ENCODE measurements at regions not wholly inside any gene's neighbourhood (a gene's known extent, or its start where the extent isn't known, plus 50 kb on each side); places are given as distances from the start of the nearest gene placed in this dataset.

GRCh38 chr16:54418903-54419302, 132.3 kb upstream of the IRX3 start:
- DNase-seq (ENCODE audit: low spot score) = no peak

- DNase-seq (ENCODE audit: low spot score) = no peak
These were observed 130.8 kb upstream of the IRX3 start for GRCh38 chr16:54417384-54417783.

DNA sequence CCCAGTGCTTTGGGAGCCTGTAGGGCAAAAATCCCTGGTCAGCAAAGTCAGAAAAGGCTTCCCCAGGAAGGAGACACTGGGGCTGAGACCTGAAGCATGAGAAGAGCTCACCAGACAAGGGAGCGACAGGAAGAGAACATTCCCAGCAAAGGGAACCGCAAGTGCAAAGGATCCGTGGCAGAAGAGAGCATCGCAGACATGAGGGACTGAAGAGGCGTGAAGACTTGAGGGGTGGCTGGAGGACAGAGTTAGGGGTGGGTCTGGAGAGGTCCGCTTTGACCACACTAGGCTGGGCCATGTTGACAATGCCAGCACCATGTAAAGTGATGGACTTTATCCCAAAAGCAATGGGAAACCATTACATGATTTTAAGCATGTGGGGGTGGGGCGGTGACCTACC, 128.1 kb upstream of the IRX3 start:
- DNase-seq (ENCODE audit: low spot score) = no peak

DNA sequence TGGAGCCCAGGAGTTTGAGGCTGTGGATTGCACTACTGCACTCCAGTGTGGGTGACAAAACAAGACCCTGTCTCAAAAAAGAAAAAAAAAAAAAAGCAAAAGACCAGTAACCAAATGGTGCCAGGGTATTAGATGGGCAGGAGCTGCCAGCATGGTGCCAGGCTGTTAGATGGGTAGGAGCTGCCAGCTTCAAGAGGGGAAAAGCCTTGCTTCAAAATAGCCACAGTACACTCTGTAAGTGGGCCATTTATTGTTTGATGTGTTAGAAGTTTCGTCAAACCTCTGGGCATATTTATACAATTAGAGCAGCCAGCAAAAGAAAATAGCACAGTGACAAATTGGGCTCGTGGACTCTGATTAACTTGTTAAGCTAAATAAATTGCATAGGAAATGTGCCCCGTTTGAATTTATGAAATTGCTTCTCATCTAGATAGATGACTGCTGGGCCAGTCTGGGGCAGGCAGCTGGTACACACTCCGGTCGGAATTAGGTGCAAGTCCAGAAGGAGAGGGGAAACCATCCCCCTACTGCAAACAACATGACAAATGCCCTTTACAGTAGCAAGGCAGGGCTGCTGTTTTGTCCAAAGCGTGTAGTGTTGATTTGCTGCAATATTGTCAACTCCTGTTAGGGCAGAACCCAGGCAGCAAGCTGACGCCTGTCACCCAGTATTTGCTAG, 126.3 kb upstream of the IRX3 start:
- no peak for DNase-seq (ENCODE audit: low spot score)

GRCh38 chr16:54412037-54412436, 125.5 kb upstream of the IRX3 start:
- DNase-seq (ENCODE audit: low spot score) = no peak

GRCh38 chr16:54411544-54411943, 125.0 kb upstream of the IRX3 start:
- DNase-seq (ENCODE audit: low spot score) = no peak

DNA sequence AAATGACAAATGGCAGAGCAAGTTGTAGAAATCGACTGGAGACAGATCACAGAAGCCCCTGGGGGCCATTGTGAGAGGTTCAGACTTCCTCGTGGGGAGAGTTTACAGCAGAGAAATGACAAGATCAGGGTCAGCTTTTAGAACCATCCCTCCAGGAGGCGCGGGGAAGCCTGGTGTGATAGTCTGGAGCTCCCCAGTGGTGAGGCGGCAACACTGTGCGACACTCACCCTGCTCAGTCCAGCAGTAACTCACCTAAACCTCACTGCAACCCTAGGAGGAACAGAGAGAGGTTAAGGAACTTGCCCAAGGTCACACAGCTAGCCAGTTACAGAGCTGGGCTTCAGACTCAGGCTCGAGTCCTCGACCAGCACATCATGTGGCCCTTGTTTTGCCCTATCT, 123.4 kb upstream of the IRX3 start:
- no peak for DNase-seq (ENCODE audit: low spot score)

- no peak for DNase-seq (ENCODE audit: low spot score)
These were observed 121.0 kb upstream of the IRX3 start for GRCh38 chr16:54407596-54407995.

- no peak for DNase-seq (ENCODE audit: low spot score)
These were observed 118.9 kb upstream of the IRX3 start for GRCh38 chr16:54405478-54405877.

GRCh38 chr16:54403580-54403979, 117.0 kb upstream of the IRX3 start:
- no peak for DNase-seq (ENCODE audit: low spot score)

DNA sequence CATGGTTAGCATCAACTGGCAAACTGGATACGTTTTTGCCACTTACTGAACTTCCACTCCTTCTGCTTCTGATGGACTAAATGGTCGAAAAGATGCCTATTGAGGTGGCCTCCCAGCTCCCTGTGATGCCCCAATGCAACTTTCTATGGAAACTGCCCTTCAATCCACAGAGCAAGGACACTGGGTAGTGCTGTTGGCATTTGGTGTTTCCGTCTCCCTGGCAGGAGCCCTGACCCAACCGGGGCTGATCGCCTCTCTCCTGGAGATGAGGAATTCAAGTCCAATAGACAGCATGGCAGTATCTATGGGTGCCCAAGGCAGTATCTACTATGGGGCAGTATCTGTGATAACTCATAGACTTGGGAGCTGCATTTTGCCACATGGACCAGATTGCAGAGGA, 116.3 kb upstream of the IRX3 start:
- DNase-seq (ENCODE audit: low spot score) = no peak

GRCh38 chr16:54402270-54402669, 115.7 kb upstream of the IRX3 start:
- no peak for DNase-seq (ENCODE audit: low spot score)

DNA sequence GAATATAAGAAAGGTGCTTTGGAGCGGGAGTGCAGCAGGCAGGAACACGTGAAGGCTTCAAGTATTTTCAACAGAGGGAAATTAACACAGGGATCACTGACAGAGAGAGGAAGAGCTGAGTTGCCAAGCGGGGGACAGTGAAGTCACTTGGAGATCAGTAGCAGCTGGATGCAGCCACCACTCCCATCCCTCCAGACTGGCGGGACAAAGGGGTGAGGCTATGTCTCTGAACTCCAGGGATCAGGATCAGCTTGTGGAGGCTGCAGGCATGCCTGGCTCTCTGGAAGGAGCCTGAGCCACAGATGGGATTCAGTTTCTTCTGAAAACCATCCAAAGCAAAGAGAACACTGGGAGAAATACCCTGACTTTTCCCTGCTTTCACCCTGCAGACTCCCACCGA, 113.7 kb upstream of the IRX3 start:
- DNase-seq (ENCODE audit: low spot score) = no peak

DNA sequence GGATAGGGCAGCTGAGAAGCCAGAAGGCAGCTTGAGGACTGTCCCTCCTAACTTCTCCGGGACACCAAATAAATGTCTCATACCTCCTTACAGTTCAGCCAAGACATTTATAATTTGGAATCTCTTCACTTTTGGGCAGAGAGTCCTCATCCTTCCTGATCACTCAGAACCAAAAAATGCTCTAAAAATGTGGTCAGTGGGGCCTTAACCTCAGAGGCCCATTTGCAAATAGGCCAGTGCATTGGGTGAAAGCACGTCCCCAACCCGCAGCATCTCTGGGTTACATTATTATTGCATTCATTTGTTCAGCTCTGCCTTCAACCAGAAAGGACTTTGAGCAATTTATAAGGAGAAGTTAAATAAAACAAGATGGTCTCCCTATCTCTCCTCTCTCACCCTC, 112.4 kb upstream of the IRX3 start:
- DNase-seq (ENCODE audit: low spot score) = no peak

- no peak for DNase-seq (ENCODE audit: low spot score)
These were observed 111.3 kb upstream of the IRX3 start for GRCh38 chr16:54397838-54398237.

GRCh38 chr16:54397190-54397835, 110.7 kb upstream of the IRX3 start:
- no peak for DNase-seq (ENCODE audit: low spot score)

DNA sequence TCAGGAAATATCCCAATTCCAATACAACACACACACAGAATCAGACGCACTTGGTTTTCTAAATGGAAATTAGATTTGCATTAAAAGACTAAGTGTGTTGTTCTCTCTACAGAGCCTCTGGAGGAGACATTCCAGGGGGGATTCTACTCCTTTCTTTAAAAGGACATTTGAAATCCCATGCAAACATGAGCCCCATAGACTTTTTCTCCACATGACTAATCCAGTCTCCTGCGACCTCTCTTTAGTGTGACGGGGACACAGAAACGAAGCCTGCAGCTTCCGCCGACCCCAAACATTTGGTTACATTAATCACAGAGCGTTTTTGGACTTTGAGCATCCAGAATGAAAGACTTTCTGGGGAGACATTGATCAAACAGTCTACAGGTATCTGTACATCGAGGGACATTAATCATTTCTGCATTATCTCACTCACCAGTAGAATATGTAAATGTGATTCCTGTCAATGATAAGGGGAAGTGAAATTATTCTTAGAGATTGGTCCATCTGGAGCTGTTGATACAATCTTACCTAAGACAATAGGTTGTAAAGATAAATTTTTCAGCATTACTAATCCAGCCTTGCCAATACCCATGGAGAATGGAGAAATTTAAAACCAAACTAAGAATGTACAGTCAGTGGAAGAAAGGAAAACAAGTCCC, 103.4 kb upstream of the IRX3 start:
- DNase-seq (ENCODE audit: low spot score) = no peak

GRCh38 chr16:54385141-54385540, 98.6 kb upstream of the IRX3 start:
- no peak for DNase-seq (ENCODE audit: low spot score)

- no peak for DNase-seq (ENCODE audit: low spot score)
These were observed 95.2 kb upstream of the IRX3 start for GRCh38 chr16:54381601-54382313.

DNA sequence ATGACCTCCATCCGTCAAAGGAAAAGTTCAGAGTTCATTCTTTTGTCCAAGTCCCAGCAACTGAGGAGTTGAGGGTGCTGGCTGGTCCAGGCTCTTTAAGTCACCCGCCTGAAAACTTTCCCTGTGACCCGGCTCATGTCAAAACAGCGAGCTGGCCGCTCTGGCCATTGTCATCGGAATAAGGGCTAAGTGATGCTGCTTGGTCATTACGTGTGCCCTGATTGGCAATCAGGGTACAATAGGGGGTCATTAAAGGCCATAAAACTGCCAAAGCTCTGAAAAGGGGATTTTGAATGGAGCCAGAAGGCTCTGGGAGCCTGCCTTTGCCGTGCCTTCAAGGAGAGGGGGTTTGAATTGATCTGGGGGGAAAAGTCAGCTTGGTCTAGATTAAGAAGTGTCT, 88.5 kb upstream of the IRX3 start:
- DNase-seq (ENCODE audit: low spot score) = no peak

- DNase-seq (ENCODE audit: low spot score) = no peak
These were observed 87.2 kb upstream of the IRX3 start for GRCh38 chr16:54373534-54374520.
